ENCODE measurements at regions not wholly inside any gene's neighbourhood (a gene's known extent, or its start where the extent isn't known, plus 50 kb on each side); places are given as distances from the start of the nearest gene placed in this dataset.

GRCh38 chr6:4593951-4594350 lies 182.3 kb upstream of the CDYL start:
- Histone ChIP-seq H3K27me3 (no peaks in the 10 kb centered on the region), H3K36me3 (no peaks in the 10 kb centered on the region), H3K27ac (no peak overlapping the region), H3K9me3 (no peaks in the 10 kb centered on the region), H3K4me1 (no peaks in the 10 kb centered on the region), H3K4me3 (no peak overlapping the region)
- ATAC-seq: no peak
- 95 to 100% methylated on average over 1 of the region's 1 CpG for WGBS, 2 donors (ENCODE audit: low coverage in 1 of 2)
- no peak for TF ChIP-seq POLR2AphosphoS5 (IDR thresholded peaks at IDR 0.05)
- TF ChIP-seq CTCF (IDR thresholded peaks at IDR 0.05): no peak
- no peak for TF ChIP-seq EP300 (IDR thresholded peaks at IDR 0.05)
- no peak for TF ChIP-seq POLR2A (IDR thresholded peaks at IDR 0.05)

GRCh38 chr6:4592026-4592425 lies 184.2 kb upstream of the CDYL start:
- H3K27ac ChIP-seq: no peak overlapping the region
- no peak for ATAC-seq
- H3K27me3 ChIP-seq: no peaks in the 10 kb centered on the region
- H3K4me3 ChIP-seq: no peak overlapping the region
- WGBS, 2 donors (ENCODE audit: low coverage in 1 of 2): 82 to 100% methylated on average over 1 to 2 of the region's 2 CpGs
- TF ChIP-seq CTCF (IDR thresholded peaks at IDR 0.05): no peak
- no peak for TF ChIP-seq POLR2AphosphoS5 (IDR thresholded peaks at IDR 0.05)
- no peak for TF ChIP-seq POLR2A (IDR thresholded peaks at IDR 0.05)
- no peak for TF ChIP-seq EP300 (IDR thresholded peaks at IDR 0.05)
- no peaks in the 10 kb centered on the region for H3K9me3 ChIP-seq
- no peaks in the 10 kb centered on the region for H3K36me3 ChIP-seq
- H3K4me1 ChIP-seq: no peaks in the 10 kb centered on the region

GRCh38 chr6:4591218-4591617 lies 185.0 kb upstream of the CDYL start:
- Histone ChIP-seq H3K36me3 (no peaks in the 10 kb centered on the region), H3K27ac (no peak overlapping the region), H3K4me3 (no peak overlapping the region), H3K9me3 (no peaks in the 10 kb centered on the region), H3K27me3 (no peaks in the 10 kb centered on the region), H3K4me1 (no peaks in the 10 kb centered on the region)
- TF ChIP-seq POLR2A (IDR thresholded peaks at IDR 0.05): no peak
- TF ChIP-seq EP300 (IDR thresholded peaks at IDR 0.05): no peak
- TF ChIP-seq POLR2AphosphoS5 (IDR thresholded peaks at IDR 0.05): no peak
- no peak for TF ChIP-seq CTCF (IDR thresholded peaks at IDR 0.05)
- 74 to 79% methylated on average over 2 to 6 of the region's 6 CpGs for WGBS, 2 donors (ENCODE audit: low coverage in 1 of 2)
- ATAC-seq: no peak

- Histone ChIP-seq H3K27ac (no peak overlapping the region), H3K4me3 (no peak overlapping the region), H3K36me3 (no peaks in the 10 kb centered on the region), H3K9me3 (no peaks in the 10 kb centered on the region), H3K4me1 (no peaks in the 10 kb centered on the region), H3K27me3 (no peaks in the 10 kb centered on the region)
- TF ChIP-seq EP300 (IDR thresholded peaks at IDR 0.05): no peak
- TF ChIP-seq POLR2A (IDR thresholded peaks at IDR 0.05): no peak
- no peak for TF ChIP-seq CTCF (IDR thresholded peaks at IDR 0.05)
- TF ChIP-seq POLR2AphosphoS5 (IDR thresholded peaks at IDR 0.05): no peak
- no peak for ATAC-seq
- WGBS, 2 donors (ENCODE audit: low coverage in 1 of 2): 80% methylated on average over 2 of the region's 2 CpGs; no CpG with 5 or more reads in 1 of the 2 donors
Measured at GRCh38 chr6:4589295-4589694, 186.9 kb upstream of the CDYL start.

GRCh38 chr6:4588581-4588980 lies 187.6 kb upstream of the CDYL start:
- ATAC-seq: no peak
- H3K36me3 ChIP-seq: no peaks in the 10 kb centered on the region
- H3K4me3 ChIP-seq: no peak overlapping the region
- no peaks in the 10 kb centered on the region for H3K9me3 ChIP-seq
- WGBS, 2 donors (ENCODE audit: low coverage in 1 of 2): no CpG with 5 or more reads among the region's 7 CpGs
- no peak overlapping the region for H3K27ac ChIP-seq
- TF ChIP-seq CTCF (IDR thresholded peaks at IDR 0.05) (no peak), EP300 (IDR thresholded peaks at IDR 0.05) (no peak), POLR2AphosphoS5 (IDR thresholded peaks at IDR 0.05) (no peak), POLR2A (IDR thresholded peaks at IDR 0.05) (no peak)
- H3K4me1 ChIP-seq: peaks cover 0 to 3% (median 0%) of the 10 kb centered on the region in 3 donors
- H3K27me3 ChIP-seq: no peaks in the 10 kb centered on the region

All from gastroesophageal sphincter (tissue), 4 donors.